ENCODE measurements at regions not wholly inside any gene's neighbourhood (a gene's known extent, or its start where the extent isn't known, plus 50 kb on each side); places are given as distances from the start of the nearest gene placed in this dataset.
"Not testable (repeated sequence)": the region's sequence is repeated elsewhere in the genome, so short reads cannot be mapped to it uniquely, and the experiment has no call there.

GRCh38 chr4:79198951-79199587 is 126.8 kb downstream of the NAA11 start:
- no peaks in the 10 kb centered on the region for H3K9me3 ChIP-seq (ENCODE audit: insufficient read depth, low read length, severe bottlenecking)
- DNase-seq = peak; percentile 20
- H3K4me1 ChIP-seq (ENCODE audit: insufficient read depth, low read length) = peaks cover 15% of the 10 kb centered on the region
- H4K20me1 ChIP-seq (ENCODE audit: insufficient read depth, low read length) = no peaks in the 10 kb centered on the region
- no peak overlapping the region for H3K27ac ChIP-seq (ENCODE audit: low read length)
- H3K36me3 ChIP-seq (ENCODE audit: insufficient read depth, low read length) = no peaks in the 10 kb centered on the region
- no peak overlapping the region for H2AFZ ChIP-seq (ENCODE audit: low read depth, low read length)
- H3K4me3 ChIP-seq (ENCODE audit: low read depth in 1 of 2, low read length in 2 of 2) = no peak overlapping the region
- ATAC-seq (ENCODE audit: insufficient read depth, low read depth) = peak; percentile 86
- H3K9ac ChIP-seq (ENCODE audit: low read depth, low read length) = no peak overlapping the region
- no peaks in the 10 kb centered on the region for H3K79me2 ChIP-seq (ENCODE audit: insufficient read depth, low read length)
- H3K4me2 ChIP-seq (ENCODE audit: insufficient read depth, low read length) = no peak overlapping the region
- H3K27me3 ChIP-seq (ENCODE audit: insufficient read depth, low read length, poor library complexity) = no peaks in the 10 kb centered on the region
- TF ChIP-seq EZH2 (IDR thresholded peaks at IDR 0.05; ENCODE audit: borderline replicate concordance, low read depth, low read length, severe bottlenecking) (no peak), CTCF (IDR thresholded peaks at IDR 0.05; ENCODE audit: borderline replicate concordance, extremely low read depth, low read length, poor library complexity, severe bottlenecking) (no peak)

- Histone ChIP-seq H4K20me1 (ENCODE audit: insufficient read depth, low read length) (no peaks in the 10 kb centered on the region), H3K79me2 (ENCODE audit: insufficient read depth, low read length) (no peaks in the 10 kb centered on the region), H3K27ac (ENCODE audit: low read length) (no peak overlapping the region), H3K36me3 (ENCODE audit: insufficient read depth, low read length) (no peaks in the 10 kb centered on the region), H3K4me3 (ENCODE audit: low read depth in 1 of 2, low read length in 2 of 2) (no peak overlapping the region), H2AFZ (ENCODE audit: low read depth, low read length) (no peak overlapping the region), H3K9ac (ENCODE audit: low read depth, low read length) (no peak overlapping the region), H3K4me1 (ENCODE audit: insufficient read depth, low read length) (peaks cover 15% of the 10 kb centered on the region), H3K4me2 (ENCODE audit: insufficient read depth, low read length) (no peak overlapping the region), H3K9me3 (ENCODE audit: insufficient read depth, low read length, severe bottlenecking) (no peaks in the 10 kb centered on the region), H3K27me3 (ENCODE audit: insufficient read depth, low read length, poor library complexity) (no peaks in the 10 kb centered on the region)
- no peak for TF ChIP-seq CTCF (IDR thresholded peaks at IDR 0.05; ENCODE audit: borderline replicate concordance, extremely low read depth, low read length, poor library complexity, severe bottlenecking)
- TF ChIP-seq EZH2 (IDR thresholded peaks at IDR 0.05; ENCODE audit: borderline replicate concordance, low read depth, low read length, severe bottlenecking) = no peak
- ATAC-seq (ENCODE audit: insufficient read depth, low read depth) (no peak), DNase-seq (no peak)
Observed at GRCh38 chr4:79197275-79198009, 128.4 kb downstream of the NAA11 start.

GRCh38 chr4:79191292-79191691 is 134.6 kb downstream of the NAA11 start:
- not testable (repeated sequence) for H3K4me3 ChIP-seq (ENCODE audit: low read depth in 1 of 2, low read length in 2 of 2); H3K27me3 ChIP-seq (ENCODE audit: insufficient read depth, low read length, poor library complexity); H3K4me1 ChIP-seq (ENCODE audit: insufficient read depth, low read length); H3K79me2 ChIP-seq (ENCODE audit: insufficient read depth, low read length); H3K27ac ChIP-seq (ENCODE audit: low read length); H3K36me3 ChIP-seq (ENCODE audit: insufficient read depth, low read length); H3K4me2 ChIP-seq (ENCODE audit: insufficient read depth, low read length); DNase-seq; H3K9me3 ChIP-seq (ENCODE audit: insufficient read depth, low read length, severe bottlenecking); H3K9ac ChIP-seq (ENCODE audit: low read depth, low read length); H4K20me1 ChIP-seq (ENCODE audit: insufficient read depth, low read length); ATAC-seq (ENCODE audit: insufficient read depth, low read depth); H2AFZ ChIP-seq (ENCODE audit: low read depth, low read length)

GRCh38 chr4:79185526-79186045 is 140.3 kb downstream of the NAA11 start:
- Histone ChIP-seq H3K27me3 (ENCODE audit: insufficient read depth, low read length, poor library complexity) (no peaks in the 10 kb centered on the region), H4K20me1 (ENCODE audit: insufficient read depth, low read length) (no peaks in the 10 kb centered on the region), H3K9ac (ENCODE audit: low read depth, low read length) (no peak overlapping the region), H3K27ac (ENCODE audit: low read length) (no peak overlapping the region), H3K4me3 (ENCODE audit: low read depth in 1 of 2, low read length in 2 of 2) (no peak overlapping the region), H3K4me1 (ENCODE audit: insufficient read depth, low read length) (no peaks in the 10 kb centered on the region), H3K4me2 (ENCODE audit: insufficient read depth, low read length) (no peak overlapping the region), H3K36me3 (ENCODE audit: insufficient read depth, low read length) (no peaks in the 10 kb centered on the region), H3K9me3 (ENCODE audit: insufficient read depth, low read length, severe bottlenecking) (no peaks in the 10 kb centered on the region), H3K79me2 (ENCODE audit: insufficient read depth, low read length) (no peaks in the 10 kb centered on the region), H2AFZ (ENCODE audit: low read depth, low read length) (no peak overlapping the region)
- DNase-seq (no peak), ATAC-seq (ENCODE audit: insufficient read depth, low read depth) (no peak)
- TF ChIP-seq CTCF (IDR thresholded peaks at IDR 0.05; ENCODE audit: borderline replicate concordance, extremely low read depth, low read length, poor library complexity, severe bottlenecking) (no peak), EZH2 (IDR thresholded peaks at IDR 0.05; ENCODE audit: borderline replicate concordance, low read depth, low read length, severe bottlenecking) (no peak)

Measured in DND-41 (cell line).